Lower lobe of right lung (tissue), 2 donors: ENCODE measurements at regions not wholly inside any gene's neighbourhood (a gene's known extent, or its start where the extent isn't known, plus 50 kb on each side); places are given as distances from the start of the nearest gene placed in this dataset.
A peak's percentile ranks its signal among the peaks of the same experiment; 100 is the strongest.

Source experiments
- ATAC-seq, 2 donors: fragments of 200-7000 bp; cut with Tn5 transposase; one replicate each; pipeline ENCODE4 v1.9.1; 2020 to 2022; ENCODE audit warnings: mild to moderate bottlenecking in 2 of 2, moderate library complexity in 2 of 2
- DNase-seq: peaks from one replicate; pipeline ENCODE4 v3.0.0-alpha.2; 2020
- H3K27ac ChIP-seq: fragments of 200-600 bp; one replicate; pipeline ENCODE4 v1.8.0; 2022
- H3K27me3 ChIP-seq: fragments of 200-600 bp; one replicate; pipeline ENCODE4 v1.8.0; 2022; ENCODE audit warnings: low read depth
- H3K36me3 ChIP-seq: fragments of 200-600 bp; one replicate; pipeline ENCODE4 v1.8.0; 2022; ENCODE audit warnings: mild to moderate bottlenecking
- H3K4me1 ChIP-seq: fragments of 200-600 bp; one replicate; pipeline ENCODE4 v1.8.0; 2022
- H3K4me3 ChIP-seq: fragments of 200-600 bp; one replicate; pipeline ENCODE4 v1.8.0; 2022; ENCODE audit warnings: mild to moderate bottlenecking
- H3K9me3 ChIP-seq: fragments of 200-600 bp; one replicate; pipeline ENCODE4 v1.8.0; 2022
- intact Hi-C: fragments of 100-400 bp; cut with DNase I; formaldehyde crosslinking; loops from one replicate; pipeline ENCODE4 v1.11.0; 2022
- TF ChIP-seq, protein P1 (sequence below): fragments of 200-600 bp; IDR thresholded peaks from one replicate; pipeline ENCODE4 v1.8.0; 2022; ENCODE audit warnings: antibody characterized with exemption, mild to moderate bottlenecking
- donor health status: DM: no; HTN: yes; CAD: no; lungs with severe emphysema.

DNA sequence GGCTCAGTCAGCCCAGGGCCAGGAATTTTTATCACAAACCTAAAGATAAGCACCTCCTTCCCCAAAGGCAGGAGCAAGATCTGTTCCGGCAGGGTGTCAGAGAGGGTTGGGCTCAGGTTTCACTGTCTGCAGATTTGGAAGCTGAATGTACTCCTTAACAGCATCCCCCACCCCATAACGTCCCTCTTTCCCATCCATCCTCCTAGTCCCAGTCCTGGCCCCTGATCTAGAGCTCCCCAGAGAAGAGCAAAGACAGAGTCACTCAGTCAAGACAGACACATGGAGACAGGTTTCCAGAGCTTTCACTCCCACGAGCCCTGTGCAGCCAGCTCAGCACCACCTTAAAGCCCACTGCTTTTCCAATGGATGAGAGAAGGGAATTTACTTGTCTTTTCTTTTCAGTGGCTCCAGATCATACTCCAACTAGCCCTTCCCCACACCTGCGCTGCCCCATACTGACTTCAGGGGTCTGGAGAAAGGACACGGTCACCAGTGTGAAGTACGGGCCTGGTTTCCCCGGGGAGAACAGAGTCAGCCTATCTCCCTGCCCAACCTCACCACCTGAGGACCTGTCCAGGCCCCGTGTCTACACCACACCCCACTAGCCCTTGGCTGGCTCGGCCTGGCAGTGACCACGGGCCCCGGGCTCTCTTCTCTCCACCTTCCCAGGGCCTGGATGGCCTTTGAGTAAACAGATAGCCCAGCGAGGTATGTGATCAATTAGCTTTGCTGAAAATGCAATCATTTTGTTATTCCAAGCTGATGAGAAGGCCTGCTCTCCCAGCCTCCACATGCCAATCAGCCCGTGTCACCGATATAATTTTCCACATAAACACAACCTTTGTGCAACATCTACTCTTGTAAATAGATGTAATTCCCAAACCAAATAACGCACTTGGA lies 249.1 kb downstream of the FOXD2 start:
- peak in 1 of 2 donors; percentile 24 for ATAC-seq

DNA sequence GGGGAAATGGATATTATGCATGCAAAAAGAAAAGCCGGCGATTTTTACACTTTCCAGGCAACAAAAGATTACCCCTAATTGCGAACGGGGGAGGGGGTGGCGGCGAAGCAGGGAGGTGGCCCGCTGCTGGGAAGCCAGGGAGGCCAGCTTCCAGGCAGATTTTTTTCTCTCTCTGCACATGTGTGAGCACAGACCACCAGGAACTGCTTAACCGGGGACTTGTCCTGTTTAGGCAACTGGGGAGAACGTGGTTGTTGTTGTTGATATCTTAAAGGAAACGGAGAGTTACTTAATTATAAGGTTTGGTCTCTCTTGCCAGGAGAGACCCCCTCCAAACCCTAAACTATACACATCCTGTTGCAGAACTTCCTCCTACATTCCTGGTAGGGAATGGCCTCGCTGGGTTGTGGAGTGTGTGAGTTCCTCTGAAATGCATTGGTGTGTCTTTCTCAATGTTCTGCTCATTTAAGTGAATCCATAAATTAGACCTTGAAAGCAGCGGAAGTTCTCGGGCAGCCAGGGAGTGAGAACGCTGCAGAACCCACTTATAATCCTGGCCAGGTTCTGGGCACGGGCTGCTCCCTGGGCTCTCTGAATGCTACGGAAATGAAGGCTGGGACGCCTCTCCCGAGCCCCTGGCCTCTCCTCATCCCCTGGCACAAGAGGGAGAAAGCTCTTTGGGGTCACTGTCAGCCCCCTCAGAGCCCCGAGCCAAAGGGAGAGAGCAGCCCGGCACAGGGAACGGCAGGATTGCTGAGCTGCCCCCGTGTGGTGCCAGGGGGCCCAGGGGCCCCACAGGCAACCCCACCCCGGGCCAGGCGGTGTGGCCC lies 250.0 kb downstream of the FOXD2 start:
- TF ChIP-seq, protein P1, sequence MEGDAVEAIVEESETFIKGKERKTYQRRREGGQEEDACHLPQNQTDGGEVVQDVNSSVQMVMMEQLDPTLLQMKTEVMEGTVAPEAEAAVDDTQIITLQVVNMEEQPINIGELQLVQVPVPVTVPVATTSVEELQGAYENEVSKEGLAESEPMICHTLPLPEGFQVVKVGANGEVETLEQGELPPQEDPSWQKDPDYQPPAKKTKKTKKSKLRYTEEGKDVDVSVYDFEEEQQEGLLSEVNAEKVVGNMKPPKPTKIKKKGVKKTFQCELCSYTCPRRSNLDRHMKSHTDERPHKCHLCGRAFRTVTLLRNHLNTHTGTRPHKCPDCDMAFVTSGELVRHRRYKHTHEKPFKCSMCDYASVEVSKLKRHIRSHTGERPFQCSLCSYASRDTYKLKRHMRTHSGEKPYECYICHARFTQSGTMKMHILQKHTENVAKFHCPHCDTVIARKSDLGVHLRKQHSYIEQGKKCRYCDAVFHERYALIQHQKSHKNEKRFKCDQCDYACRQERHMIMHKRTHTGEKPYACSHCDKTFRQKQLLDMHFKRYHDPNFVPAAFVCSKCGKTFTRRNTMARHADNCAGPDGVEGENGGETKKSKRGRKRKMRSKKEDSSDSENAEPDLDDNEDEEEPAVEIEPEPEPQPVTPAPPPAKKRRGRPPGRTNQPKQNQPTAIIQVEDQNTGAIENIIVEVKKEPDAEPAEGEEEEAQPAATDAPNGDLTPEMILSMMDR, result no peak
- H3K27ac ChIP-seq, result no peak overlapping the region
- H3K9me3 ChIP-seq, result no peaks in the 10 kb centered on the region
- no peaks in the 10 kb centered on the region for H3K4me1 ChIP-seq
- no peak for ATAC-seq
- peaks cover 10% of the 10 kb centered on the region for H3K27me3 ChIP-seq
- H3K36me3 ChIP-seq, result no peaks in the 10 kb centered on the region
- intact Hi-C loops, result no loop called here
- no peak for DNase-seq
- no peak overlapping the region for H3K4me3 ChIP-seq

More for the DNA sequence above, 249.1 kb downstream of the FOXD2 start:
- H3K9me3 ChIP-seq, result no peaks in the 10 kb centered on the region
- no peak for DNase-seq
- intact Hi-C loops, result no loop called here
- H3K27me3 ChIP-seq, result peaks cover 10% of the 10 kb centered on the region
- TF ChIP-seq, protein P1, result no peak
- no peak overlapping the region for H3K27ac ChIP-seq
- H3K4me3 ChIP-seq, result no peak overlapping the region
- no peaks in the 10 kb centered on the region for H3K4me1 ChIP-seq
- no peaks in the 10 kb centered on the region for H3K36me3 ChIP-seq

DNA sequence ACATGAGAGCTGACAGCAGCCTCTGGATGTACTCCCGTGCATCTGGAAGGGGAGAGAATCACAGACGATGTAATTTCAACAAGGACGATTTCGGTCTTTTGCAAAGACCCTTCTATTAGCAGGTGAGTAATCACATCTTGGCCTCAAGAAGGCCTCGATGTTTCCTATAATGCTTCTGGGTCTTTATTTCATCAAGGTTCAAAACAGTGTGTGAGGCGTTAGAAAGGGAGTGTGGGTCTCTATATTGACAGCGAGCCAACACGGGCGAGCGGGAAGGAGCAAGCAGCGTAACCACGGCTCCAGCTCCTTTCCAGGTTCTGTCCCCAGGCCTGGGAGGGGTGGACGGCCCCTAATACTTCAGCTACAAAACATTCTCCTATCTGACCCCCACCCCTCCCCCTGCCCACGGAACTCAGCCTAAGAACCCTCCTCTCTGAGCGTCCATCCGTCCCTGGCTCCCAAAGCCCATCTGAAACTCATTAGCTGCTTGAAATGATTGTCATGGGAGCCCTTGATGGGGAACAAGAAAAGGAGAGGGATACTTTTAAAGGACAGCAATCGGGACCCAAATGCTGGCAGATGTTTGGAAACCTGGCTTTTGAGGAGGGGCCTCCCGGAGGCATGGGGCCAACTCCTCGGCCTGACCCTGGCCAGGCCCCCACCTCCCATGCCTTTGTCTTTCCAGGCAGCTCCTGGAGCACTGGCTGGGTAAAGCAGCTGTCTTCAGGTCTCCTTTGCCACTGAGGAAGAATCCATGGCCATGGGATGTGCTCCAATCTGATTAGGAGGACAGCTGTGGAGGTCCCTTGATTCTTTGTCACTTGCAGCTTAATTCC lies 250.8 kb downstream of the FOXD2 start:
- ATAC-seq, result no peak
- intact Hi-C loops, result no loop called here
- no peak for DNase-seq

DNA sequence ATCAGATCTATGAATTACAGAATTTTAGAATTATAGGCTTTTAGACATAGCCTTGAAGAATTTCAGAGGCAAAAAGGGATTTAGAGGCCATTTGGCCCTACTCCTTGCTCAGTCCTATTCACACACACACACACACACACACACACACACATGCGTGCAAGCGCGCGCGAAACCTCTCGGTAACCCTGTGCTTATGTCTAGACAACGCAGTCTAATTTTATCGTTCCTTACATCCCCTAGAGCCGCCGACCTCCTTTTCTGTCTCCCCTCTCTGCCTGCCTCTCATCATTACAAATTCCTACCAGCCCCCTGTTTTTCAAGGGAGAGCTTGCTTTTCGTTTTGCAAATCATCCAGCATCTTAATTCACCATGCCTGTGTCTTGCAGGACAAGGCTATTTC lies 252.1 kb downstream of the FOXD2 start:
- Histone ChIP-seq H3K4me1 (no peaks in the 10 kb centered on the region), H3K27ac (no peak overlapping the region), H3K4me3 (no peak overlapping the region), H3K9me3 (no peaks in the 10 kb centered on the region), H3K36me3 (no peaks in the 10 kb centered on the region), H3K27me3 (peaks cover 10% of the 10 kb centered on the region)
- TF ChIP-seq, protein P1, result no peak
- ATAC-seq, result no peak
- no peak for DNase-seq
- intact Hi-C loops, result no loop called here

More for the DNA sequence above, 250.8 kb downstream of the FOXD2 start:
- H3K27ac ChIP-seq, result no peak overlapping the region
- H3K4me1 ChIP-seq, result no peaks in the 10 kb centered on the region
- no peaks in the 10 kb centered on the region for H3K36me3 ChIP-seq
- no peak overlapping the region for H3K4me3 ChIP-seq
- H3K9me3 ChIP-seq, result no peaks in the 10 kb centered on the region
- H3K27me3 ChIP-seq, result peaks cover 10% of the 10 kb centered on the region
- TF ChIP-seq, protein P1, result no peak
